Spleen (tissue), 7 donors: ENCODE measurements at regions not wholly inside any gene's neighbourhood (a gene's known extent, or its start where the extent isn't known, plus 50 kb on each side); places are given as distances from the start of the nearest gene placed in this dataset.

ENCODE experiments used
- POLR2A ChIP-seq, 3 donors: fragments of 450-650 bp; IDR thresholded peaks; one replicate each; pipeline ENCODE4 v1.5.1; 2017; ENCODE audit warnings: antibody characterized with exemption in 3 of 3, mild to moderate bottlenecking in 1 of 3
- TF ChIP-seq, protein P1 (sequence below), 11 experiments: fragments of 200-600 bp in 7 of 11; fragments of 450-650 bp in 4 of 11; sonication (generic) in 4 of 11; IDR thresholded peaks in 8 of 11; conservative IDR thresholded peaks in 3 of 11; 1 replicate in 7 of 11; 2 replicates in 4 of 11; pipeline versions ENCODE4 v1.4.0 to v1.8.0; 2016 to 2021; ENCODE audit warnings: antibody characterized with exemption in 11 of 11, inconsistent platforms in 4 of 11, mild to moderate bottlenecking in 1 of 11
- donor health status: DM: no; HTN: no; CAD: no; lungs with moderate emphysema.
- donor health status: DM: no; HTN: no; CAD: no.
- donor health status: DM: no; HTN: no; CAD: no.

DNA sequence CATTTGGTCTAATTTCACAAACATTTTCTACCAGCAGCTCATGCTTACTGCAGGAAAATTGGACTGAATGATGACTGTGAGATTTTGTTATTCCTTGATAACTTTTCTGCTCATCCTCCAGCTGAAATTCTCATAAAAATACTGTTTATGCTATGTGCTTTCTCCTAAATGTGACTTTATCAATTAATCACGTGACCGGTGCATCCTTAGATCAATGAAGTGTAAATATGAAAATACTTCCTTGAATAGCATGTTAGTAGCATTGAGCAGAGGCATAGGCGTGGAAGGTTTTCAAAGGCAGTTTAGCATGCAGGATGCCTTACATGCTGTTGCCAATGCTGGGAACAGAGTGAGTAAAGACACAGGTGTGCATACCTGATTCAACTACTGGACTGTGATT lies 1002.5 kb downstream of the CBLN2 start:
- TF ChIP-seq POLR2A (IDR thresholded peaks at IDR 0.05): no peak
- TF ChIP-seq, protein P1, sequence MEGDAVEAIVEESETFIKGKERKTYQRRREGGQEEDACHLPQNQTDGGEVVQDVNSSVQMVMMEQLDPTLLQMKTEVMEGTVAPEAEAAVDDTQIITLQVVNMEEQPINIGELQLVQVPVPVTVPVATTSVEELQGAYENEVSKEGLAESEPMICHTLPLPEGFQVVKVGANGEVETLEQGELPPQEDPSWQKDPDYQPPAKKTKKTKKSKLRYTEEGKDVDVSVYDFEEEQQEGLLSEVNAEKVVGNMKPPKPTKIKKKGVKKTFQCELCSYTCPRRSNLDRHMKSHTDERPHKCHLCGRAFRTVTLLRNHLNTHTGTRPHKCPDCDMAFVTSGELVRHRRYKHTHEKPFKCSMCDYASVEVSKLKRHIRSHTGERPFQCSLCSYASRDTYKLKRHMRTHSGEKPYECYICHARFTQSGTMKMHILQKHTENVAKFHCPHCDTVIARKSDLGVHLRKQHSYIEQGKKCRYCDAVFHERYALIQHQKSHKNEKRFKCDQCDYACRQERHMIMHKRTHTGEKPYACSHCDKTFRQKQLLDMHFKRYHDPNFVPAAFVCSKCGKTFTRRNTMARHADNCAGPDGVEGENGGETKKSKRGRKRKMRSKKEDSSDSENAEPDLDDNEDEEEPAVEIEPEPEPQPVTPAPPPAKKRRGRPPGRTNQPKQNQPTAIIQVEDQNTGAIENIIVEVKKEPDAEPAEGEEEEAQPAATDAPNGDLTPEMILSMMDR (IDR thresholded peaks at IDR 0.05 in 8 of 11, conservative IDR thresholded peaks at IDR 0.05 in 3 of 11): no peak
